Parathyroid adenoma (tissue), 2 donors: ENCODE measurements at regions not wholly inside any gene's neighbourhood (a gene's known extent, or its start where the extent isn't known, plus 50 kb on each side); places are given as distances from the start of the nearest gene placed in this dataset.

Experiments
- H2AFZ ChIP-seq: fragments of 300-600 bp; sonication (generic); one replicate; pipeline ENCODE4 v1.7.0; 2017; ENCODE audit warnings: antibody characterized with exemption, mild to moderate bottlenecking
- H3K27ac ChIP-seq: fragments of 300-600 bp; sonication (generic); one replicate; pipeline ENCODE4 v1.7.0; 2017
- H3K27me3 ChIP-seq: fragments of 300-600 bp; sonication (generic); one replicate; pipeline ENCODE4 v1.7.0; 2017; ENCODE audit warnings: low read length; ENCODE audit not compliant: control insufficient read depth, insufficient read depth
- H3K36me3 ChIP-seq: fragments of 300-600 bp; sonication (generic); one replicate; pipeline ENCODE4 v1.7.0; 2017; ENCODE audit warnings: low read length; ENCODE audit not compliant: control insufficient read depth, insufficient read depth
- H3K4me1 ChIP-seq: fragments of 300-600 bp; sonication (generic); one replicate; pipeline ENCODE4 v1.7.0; 2017; ENCODE audit warnings: control low read depth
- H3K4me2 ChIP-seq: fragments of 300-600 bp; sonication (generic); one replicate; pipeline ENCODE4 v1.7.0; 2017; ENCODE audit warnings: low read length
- H3K4me3 ChIP-seq: fragments of 300-600 bp; sonication (generic); one replicate; pipeline ENCODE4 v1.7.0; 2017; ENCODE audit warnings: low read depth, low read length
- H3K79me2 ChIP-seq: fragments of 300-600 bp; sonication (generic); one replicate; pipeline ENCODE4 v1.7.0; 2017; ENCODE audit warnings: control low read depth
- H3K9ac ChIP-seq: fragments of 300-600 bp; sonication (generic); one replicate; pipeline ENCODE4 v1.7.0; 2017; ENCODE audit warnings: mild to moderate bottlenecking
- H3K9me3 ChIP-seq: fragments of 300-600 bp; sonication (generic); one replicate; pipeline ENCODE4 v1.7.0; 2017; ENCODE audit warnings: low read length; ENCODE audit not compliant: control insufficient read depth
- CTCF ChIP-seq: fragments of 300-600 bp; sonication (generic); IDR thresholded peaks from one replicate; pipeline ENCODE4 v1.7.0; 2017; ENCODE audit warnings: antibody characterized with exemption, mild to moderate bottlenecking
- donor health status: primary hyperparathyroidism.

GRCh38 chr12:58596381-58596780 lies 323.9 kb downstream of the LRIG3 start:
- no peak for TF ChIP-seq CTCF
- no peak overlapping the region for H2AFZ ChIP-seq
- H3K4me1 ChIP-seq: no peaks in the 10 kb centered on the region
- no peaks in the 10 kb centered on the region for H3K36me3 ChIP-seq
- H3K27ac ChIP-seq: no peak overlapping the region
- no peak overlapping the region for H3K4me2 ChIP-seq
- no peak overlapping the region for H3K9ac ChIP-seq
- H3K27me3 ChIP-seq: no peaks in the 10 kb centered on the region
- H3K4me3 ChIP-seq: no peak overlapping the region
- H3K9me3 ChIP-seq: no peaks in the 10 kb centered on the region
- H3K79me2 ChIP-seq: no peaks in the 10 kb centered on the region

- no peak overlapping the region for H2AFZ ChIP-seq
- no peak for TF ChIP-seq CTCF
- no peak overlapping the region for H3K9ac ChIP-seq
- H3K4me3 ChIP-seq: no peak overlapping the region
- H3K4me2 ChIP-seq: no peak overlapping the region
- H3K9me3 ChIP-seq: no peaks in the 10 kb centered on the region
- no peaks in the 10 kb centered on the region for H3K79me2 ChIP-seq
- H3K27me3 ChIP-seq: no peaks in the 10 kb centered on the region
- no peaks in the 10 kb centered on the region for H3K4me1 ChIP-seq
- no peak overlapping the region for H3K27ac ChIP-seq
- no peaks in the 10 kb centered on the region for H3K36me3 ChIP-seq
Observed at GRCh38 chr12:58601529-58601928, 318.8 kb downstream of the LRIG3 start.

GRCh38 chr12:58602179-58602578 lies 318.1 kb downstream of the LRIG3 start:
- Histone ChIP-seq H3K79me2 (no peaks in the 10 kb centered on the region), H3K27me3 (no peaks in the 10 kb centered on the region), H3K4me1 (no peaks in the 10 kb centered on the region), H3K4me3 (no peak overlapping the region), H3K9me3 (no peaks in the 10 kb centered on the region), H3K27ac (no peak overlapping the region), H2AFZ (no peak overlapping the region), H3K4me2 (no peak overlapping the region), H3K36me3 (no peaks in the 10 kb centered on the region), H3K9ac (no peak overlapping the region)
- TF ChIP-seq CTCF: no peak

GRCh38 chr12:58602736-58603135 lies 317.6 kb downstream of the LRIG3 start:
- Histone ChIP-seq H3K4me1 (no peaks in the 10 kb centered on the region), H2AFZ (no peak overlapping the region), H3K9ac (no peak overlapping the region), H3K36me3 (no peaks in the 10 kb centered on the region), H3K4me3 (no peak overlapping the region), H3K4me2 (no peak overlapping the region), H3K9me3 (no peaks in the 10 kb centered on the region), H3K27ac (no peak overlapping the region), H3K27me3 (no peaks in the 10 kb centered on the region), H3K79me2 (no peaks in the 10 kb centered on the region)
- TF ChIP-seq CTCF: no peak

GRCh38 chr12:58607805-58608204 lies 312.5 kb downstream of the LRIG3 start:
- H3K36me3 ChIP-seq: no peaks in the 10 kb centered on the region
- H2AFZ ChIP-seq: no peak overlapping the region
- no peaks in the 10 kb centered on the region for H3K9me3 ChIP-seq
- no peaks in the 10 kb centered on the region for H3K27me3 ChIP-seq
- no peaks in the 10 kb centered on the region for H3K4me1 ChIP-seq
- H3K4me3 ChIP-seq: no peak overlapping the region
- H3K27ac ChIP-seq: no peak overlapping the region
- no peak overlapping the region for H3K4me2 ChIP-seq
- no peak overlapping the region for H3K9ac ChIP-seq
- H3K79me2 ChIP-seq: no peaks in the 10 kb centered on the region
- TF ChIP-seq CTCF: no peak
